ENCODE measurements at regions not wholly inside any gene's neighbourhood (a gene's known extent, or its start where the extent isn't known, plus 50 kb on each side); places are given as distances from the start of the nearest gene placed in this dataset.
"Not testable (repeated sequence)": the region's sequence is repeated elsewhere in the genome, so short reads cannot be mapped to it uniquely, and the experiment has no call there.

DNA sequence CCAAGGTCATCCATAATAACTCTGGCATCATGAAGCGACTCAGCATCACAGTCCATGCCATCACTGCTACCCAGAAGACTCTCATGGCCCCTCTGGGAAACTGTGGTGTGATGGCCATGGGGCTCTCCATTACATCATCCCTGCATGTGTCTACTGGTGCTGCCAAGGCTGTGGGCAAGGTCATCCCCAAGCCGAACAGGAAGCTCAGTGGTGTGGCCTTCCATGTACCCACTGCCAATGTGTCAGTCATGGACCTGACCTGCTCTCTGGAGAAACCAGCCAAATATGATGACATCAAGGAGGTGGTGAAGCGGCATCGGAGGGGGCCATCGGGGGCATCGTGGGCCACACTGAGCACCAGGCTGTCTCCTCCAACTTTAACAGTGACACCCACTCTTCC is 65.1 kb upstream of the ARHGAP29 start:
- no peak for DNase-seq (ENCODE audit: low spot score)

DNA sequence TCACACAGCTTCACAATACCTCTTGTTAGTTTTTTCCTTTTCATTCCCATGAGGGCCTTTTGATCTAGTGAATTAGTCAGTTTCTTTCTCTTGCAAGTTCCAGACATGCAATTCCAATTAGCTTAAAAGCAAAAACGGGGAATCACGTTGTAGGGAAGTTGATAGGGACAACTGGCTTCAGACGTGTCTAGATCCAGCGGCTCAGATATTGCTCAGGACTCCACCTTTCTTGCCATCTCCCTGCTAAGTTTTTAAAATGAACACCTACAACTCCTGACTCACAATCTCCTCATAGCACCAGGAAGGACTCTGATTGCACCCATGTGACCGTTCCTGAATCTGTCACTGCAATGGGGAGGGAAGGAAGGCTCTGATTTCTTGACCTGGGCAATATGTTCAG is 63.8 kb upstream of the ARHGAP29 start:
- no peak for DNase-seq (ENCODE audit: low spot score)

DNA sequence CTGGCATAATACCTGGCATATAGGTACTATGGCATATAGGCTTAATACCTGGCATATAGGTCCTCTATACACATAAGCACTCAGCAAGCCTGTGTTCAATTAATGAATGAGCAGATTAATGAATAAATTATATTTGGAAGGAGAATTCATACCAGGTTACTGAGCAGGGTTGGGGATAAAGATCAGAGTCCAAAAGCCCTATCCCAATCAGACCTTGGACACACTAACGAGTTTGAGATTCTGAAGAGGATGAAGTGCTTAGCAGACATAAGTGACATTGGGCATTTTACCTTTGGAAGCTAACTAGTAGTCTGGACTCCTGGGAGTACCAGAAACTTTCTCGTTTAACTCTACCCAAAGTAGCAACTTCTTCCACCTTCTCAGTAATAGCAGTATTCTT is 63.3 kb upstream of the ARHGAP29 start:
- no peak for DNase-seq (ENCODE audit: low spot score)

DNA sequence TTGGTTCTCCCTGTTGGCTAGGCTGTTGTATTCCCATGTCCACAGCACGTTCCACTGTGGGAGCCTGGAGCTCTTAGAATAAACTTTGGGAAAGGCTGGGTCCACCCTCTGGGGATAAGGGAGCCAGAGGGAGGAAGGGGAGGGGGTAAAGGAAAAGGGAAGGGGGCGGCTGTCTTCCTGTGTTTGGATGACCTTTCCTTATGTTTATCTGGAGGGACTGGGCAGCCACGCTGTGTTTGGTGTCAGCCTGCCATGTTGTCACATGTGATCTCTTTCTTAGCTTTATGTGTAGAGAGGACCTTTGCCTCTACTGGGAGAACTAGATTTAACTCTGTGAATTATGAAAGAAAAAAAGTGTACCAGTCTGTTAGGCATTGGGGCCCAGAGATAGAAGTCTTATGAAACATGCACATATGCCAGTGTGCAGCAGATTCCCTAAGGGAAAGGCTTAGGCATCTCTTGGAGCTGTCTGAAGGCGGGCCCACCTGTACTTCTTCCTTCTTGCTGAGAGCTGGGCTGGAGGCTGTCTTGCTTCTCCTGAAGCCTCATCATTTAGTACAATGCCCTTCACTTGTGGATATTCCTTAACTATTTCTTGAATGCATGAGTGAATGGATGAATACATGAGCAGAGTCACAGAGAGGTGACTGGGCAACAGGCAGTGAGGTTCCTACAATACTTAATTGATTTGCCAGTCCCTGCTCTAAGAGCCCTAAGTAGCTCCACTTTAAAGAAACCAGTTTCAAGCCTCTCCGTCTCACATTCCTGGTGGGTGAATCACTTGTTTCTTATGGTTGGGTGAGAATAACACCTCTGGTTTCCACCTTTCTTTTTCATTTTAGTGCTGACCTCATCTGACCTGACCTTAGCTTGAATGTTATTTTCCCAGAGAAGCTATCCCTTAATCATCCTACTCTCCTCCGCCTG is 62.5 kb upstream of the ARHGAP29 start:
- no peak for DNase-seq (ENCODE audit: low spot score)

DNA sequence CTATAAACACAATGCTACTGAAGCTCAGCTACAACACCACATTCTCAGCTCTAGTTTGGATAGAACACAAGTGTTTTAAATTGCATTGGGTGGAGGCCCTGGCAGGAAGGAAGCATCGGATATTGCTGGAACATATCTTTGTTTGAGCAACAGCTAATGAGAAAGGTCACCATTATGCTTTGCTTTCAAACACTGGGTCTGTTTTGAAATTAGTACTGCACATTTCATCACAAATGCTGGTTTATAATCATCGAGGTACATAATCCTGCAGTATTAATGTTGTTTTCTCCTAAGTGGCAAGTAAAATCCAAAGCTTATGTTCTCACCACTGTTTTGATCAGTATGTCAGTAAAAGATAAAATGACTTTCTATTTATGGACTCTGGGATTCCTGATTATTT is 61.5 kb upstream of the ARHGAP29 start:
- DNase-seq (ENCODE audit: low spot score), result no peak

DNA sequence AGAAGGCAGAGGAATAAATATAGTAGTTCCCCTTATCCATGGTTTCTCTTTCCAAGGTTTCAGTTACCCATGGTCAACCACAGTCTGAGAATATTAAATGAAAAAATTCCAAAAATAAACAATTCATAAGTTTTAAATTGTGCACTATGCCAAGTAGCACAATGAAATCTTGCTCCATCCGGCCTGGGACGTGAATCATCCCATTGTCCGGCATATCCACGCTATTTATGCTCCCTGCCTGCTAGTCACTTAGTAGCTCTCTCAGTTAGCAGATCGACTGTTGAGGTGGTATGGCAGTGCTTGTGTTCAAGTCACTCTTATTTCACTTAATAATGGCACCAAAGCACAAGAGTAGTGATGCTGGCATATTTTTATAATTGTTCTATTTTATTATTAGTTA is 58.6 kb upstream of the ARHGAP29 start:
- no peak for DNase-seq (ENCODE audit: low spot score)

DNA sequence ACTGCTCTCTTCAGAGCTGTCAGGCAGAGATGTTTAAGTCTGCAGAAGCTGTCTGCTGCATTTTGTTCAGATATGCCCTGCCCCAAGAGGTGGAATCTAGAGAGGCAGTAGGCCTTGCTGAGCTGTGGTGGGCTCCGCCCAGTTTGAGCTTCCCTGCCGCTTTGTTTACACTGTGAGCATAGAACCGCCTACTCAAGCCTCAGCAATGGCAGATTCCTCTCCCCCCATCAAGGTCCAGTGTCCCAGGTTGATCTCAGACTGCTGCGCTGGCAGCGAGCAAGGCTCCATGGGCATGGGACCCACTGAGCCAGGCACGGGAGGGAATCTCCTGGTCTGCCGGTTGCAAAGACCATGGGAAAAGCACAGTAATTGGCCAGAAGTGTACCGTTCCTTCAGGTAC is 55.6 kb upstream of the ARHGAP29 start:
- not testable (repeated sequence) for DNase-seq (ENCODE audit: low spot score)

DNA sequence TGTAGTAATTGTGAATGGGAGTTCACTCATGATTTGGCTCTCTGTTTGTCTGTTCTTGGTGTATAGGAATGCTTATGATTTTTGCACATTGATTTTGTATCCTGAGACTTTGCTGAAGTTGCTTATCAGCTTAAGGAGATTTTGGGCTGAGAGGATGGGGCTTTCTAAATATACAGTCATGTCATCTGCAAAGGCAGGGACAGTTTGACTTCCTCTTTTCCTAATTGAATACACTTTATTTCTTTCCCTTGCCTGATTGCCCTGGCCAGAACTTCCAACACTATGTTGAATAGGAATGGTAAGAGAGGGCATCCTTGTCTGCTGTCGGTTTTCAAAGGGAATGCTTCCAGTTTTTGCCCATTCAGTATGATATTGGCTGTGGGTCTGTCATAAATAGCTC is 51.9 kb upstream of the ARHGAP29 start:
- not testable (repeated sequence) for DNase-seq (ENCODE audit: low spot score)
